Nucleus accumbens (tissue), 56 donors: ENCODE measurements at regions not wholly inside any gene's neighbourhood (a gene's known extent, or its start where the extent isn't known, plus 50 kb on each side); places are given as distances from the start of the nearest gene placed in this dataset.
"Not testable (repeated sequence)": the region's sequence is repeated elsewhere in the genome, so short reads cannot be mapped to it uniquely, and the experiment has no call there.

Source experiments
- DNase-seq, 56 donors: peaks; one replicate each; lab custom pipeline; 2025; lab: John Stamatoyannopoulos, UW

GRCh38 chr14:84922370-84922769 lies 607.6 kb upstream of the FLRT2 start:
- no peak for DNase-seq

- DNase-seq, result no peak
These were observed 603.3 kb upstream of the FLRT2 start for GRCh38 chr14:84926656-84927055.

- DNase-seq, result no peak
These were observed 602.7 kb upstream of the FLRT2 start for GRCh38 chr14:84927096-84927827.

GRCh38 chr14:84929086-84929485 lies 600.9 kb upstream of the FLRT2 start:
- no peak for DNase-seq

GRCh38 chr14:84929834-84930233 lies 600.1 kb upstream of the FLRT2 start:
- no peak for DNase-seq

- no peak for DNase-seq
These were observed 592.9 kb upstream of the FLRT2 start for GRCh38 chr14:84937016-84937415.

- DNase-seq, result no peak
These were observed 592.5 kb upstream of the FLRT2 start for GRCh38 chr14:84937449-84937848.

- DNase-seq, result not testable (repeated sequence)
These were observed 585.0 kb upstream of the FLRT2 start for GRCh38 chr14:84944901-84945300.

- no peak for DNase-seq
These were observed 570.0 kb upstream of the FLRT2 start for GRCh38 chr14:84959851-84960520.

GRCh38 chr14:84961637-84962036 lies 568.3 kb upstream of the FLRT2 start:
- DNase-seq, result peak in 1 of 56 donors; percentile 6

- DNase-seq, result no peak
These were observed 566.4 kb upstream of the FLRT2 start for GRCh38 chr14:84963518-84963917.

GRCh38 chr14:84965279-84965678 lies 564.7 kb upstream of the FLRT2 start:
- DNase-seq, result no peak

- no peak for DNase-seq
These were observed 560.4 kb upstream of the FLRT2 start for GRCh38 chr14:84969501-84969900.

- no peak for DNase-seq
These were observed 554.6 kb upstream of the FLRT2 start for GRCh38 chr14:84975241-84975902.

- DNase-seq, result no peak
These were observed 553.1 kb upstream of the FLRT2 start for GRCh38 chr14:84976805-84977204.

- DNase-seq, result no peak
These were observed 542.9 kb upstream of the FLRT2 start for GRCh38 chr14:84987042-84987441.

- DNase-seq, result no peak
These were observed 541.6 kb upstream of the FLRT2 start for GRCh38 chr14:84988357-84988756.

- DNase-seq, result no peak
These were observed 538.9 kb upstream of the FLRT2 start for GRCh38 chr14:84991021-84991420.

- DNase-seq, result no peak
These were observed 531.7 kb upstream of the FLRT2 start for GRCh38 chr14:84998216-84998615.

GRCh38 chr14:85002846-85003245 lies 527.1 kb upstream of the FLRT2 start:
- no peak for DNase-seq

GRCh38 chr14:85003805-85004204 lies 526.1 kb upstream of the FLRT2 start:
- no peak for DNase-seq

- DNase-seq, result no peak
These were observed 520.4 kb upstream of the FLRT2 start for GRCh38 chr14:85009506-85009905.
